Mucosa of rectum (tissue), 2 donors: ENCODE measurements at regions not wholly inside any gene's neighbourhood (a gene's known extent, or its start where the extent isn't known, plus 50 kb on each side); places are given as distances from the start of the nearest gene placed in this dataset.
"Not testable (repeated sequence)": the region's sequence is repeated elsewhere in the genome, so short reads cannot be mapped to it uniquely, and the experiment has no call there.

Source experiments
- H3K27ac ChIP-seq, 2 donors: one replicate each; pipeline ENCODE4 v1.7.0; 2013; ENCODE audit warnings: inconsistent platforms in 2 of 2, low read depth in 2 of 2, low read length in 2 of 2
- H3K27me3 ChIP-seq, 2 donors: one replicate each; pipeline ENCODE4 v1.7.0; 2013; ENCODE audit warnings: low read length in 2 of 2; ENCODE audit not compliant: control insufficient read depth in 2 of 2, insufficient read depth in 2 of 2
- H3K36me3 ChIP-seq, 2 donors: one replicate each; pipeline ENCODE4 v1.7.0; 2013; ENCODE audit warnings: low read length in 2 of 2; ENCODE audit not compliant: control insufficient read depth in 2 of 2, insufficient read depth in 2 of 2
- H3K4me1 ChIP-seq, 2 donors: one replicate each; pipeline ENCODE4 v1.7.0; 2013; ENCODE audit warnings: low read length in 2 of 2, mild to moderate bottlenecking in 1 of 2; ENCODE audit not compliant: control insufficient read depth in 2 of 2, insufficient read depth in 2 of 2
- H3K4me3 ChIP-seq, 2 donors: one replicate each; pipeline ENCODE4 v1.7.0; 2013; ENCODE audit warnings: low read length in 2 of 2
- H3K9ac ChIP-seq, 2 donors: one replicate each; pipeline ENCODE4 v1.7.0; 2013; ENCODE audit warnings: low read length in 2 of 2, low read depth in 1 of 2, mild to moderate bottlenecking in 1 of 2
- H3K9me3 ChIP-seq, 2 donors: one replicate each; pipeline ENCODE4 v1.7.0; 2013; ENCODE audit warnings: low read length in 2 of 2; ENCODE audit not compliant: control insufficient read depth in 2 of 2
- donor health status: healthy.
- donor health status: Normal muscosa, but diverticular disease.

DNA sequence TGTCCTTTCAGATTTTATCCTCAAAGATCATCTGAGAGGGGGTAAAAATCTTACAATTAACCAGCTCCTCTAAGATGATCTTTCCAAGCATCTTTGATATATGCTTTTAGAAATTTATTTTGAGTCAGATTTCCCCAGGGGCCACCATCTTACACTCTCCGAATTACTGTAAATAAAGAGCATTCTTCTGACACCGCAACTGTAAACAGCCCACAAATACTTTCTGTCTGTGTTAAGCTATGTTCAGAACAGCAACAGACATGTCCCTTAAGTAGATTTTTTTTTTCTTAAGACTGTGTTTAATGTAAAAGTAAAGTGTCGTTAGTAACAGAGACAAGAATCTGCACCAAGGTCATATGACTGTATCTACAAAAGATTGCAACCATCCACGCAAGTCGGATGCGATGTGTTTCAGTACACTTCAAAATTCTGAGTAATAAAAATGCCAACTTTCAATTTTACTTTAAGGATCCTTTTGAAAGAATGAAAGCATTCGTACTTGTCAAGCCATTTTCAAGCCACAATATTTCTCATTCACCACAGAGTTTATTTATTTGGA is 159.0 kb upstream of the KCNH8 start:
- Histone ChIP-seq H3K36me3 (no peaks in the 10 kb centered on the region), H3K9ac (no peak overlapping the region), H3K4me3 (no peak overlapping the region), H3K27me3 (no peaks in the 10 kb centered on the region), H3K27ac (no peak overlapping the region), H3K9me3 (no peaks in the 10 kb centered on the region), H3K4me1 (no peaks in the 10 kb centered on the region)

DNA sequence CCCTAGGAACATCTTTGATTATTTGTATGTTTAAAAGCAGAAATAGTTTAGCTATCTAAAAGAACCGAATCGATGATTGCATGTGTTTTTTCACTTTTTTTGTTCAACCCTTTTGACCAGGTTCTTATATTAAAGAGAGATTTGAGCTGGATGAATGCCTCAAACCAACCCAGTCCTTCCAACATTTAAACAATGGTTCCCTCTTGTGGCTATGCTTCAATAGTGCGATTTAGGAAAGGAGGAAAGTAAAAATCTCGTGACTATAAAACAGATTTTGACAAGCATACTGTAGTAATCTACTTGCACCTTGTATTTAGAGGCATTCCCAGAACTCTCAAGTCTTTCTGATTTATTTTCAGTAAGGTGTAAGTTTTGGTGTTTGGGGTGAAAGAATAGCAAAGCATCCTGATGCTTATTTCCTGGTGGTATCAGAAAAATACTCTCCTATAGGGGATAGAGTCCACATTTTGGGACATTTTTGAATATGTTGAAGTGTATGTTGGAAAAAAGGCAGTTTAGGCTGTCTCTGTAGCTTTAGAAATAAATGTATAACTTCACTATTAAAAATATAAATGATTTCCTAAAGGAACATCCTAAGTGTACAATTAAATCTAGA is 159.6 kb upstream of the KCNH8 start:
- H3K27ac ChIP-seq = no peak overlapping the region
- no peaks in the 10 kb centered on the region for H3K4me1 ChIP-seq
- H3K36me3 ChIP-seq = no peaks in the 10 kb centered on the region

DNA sequence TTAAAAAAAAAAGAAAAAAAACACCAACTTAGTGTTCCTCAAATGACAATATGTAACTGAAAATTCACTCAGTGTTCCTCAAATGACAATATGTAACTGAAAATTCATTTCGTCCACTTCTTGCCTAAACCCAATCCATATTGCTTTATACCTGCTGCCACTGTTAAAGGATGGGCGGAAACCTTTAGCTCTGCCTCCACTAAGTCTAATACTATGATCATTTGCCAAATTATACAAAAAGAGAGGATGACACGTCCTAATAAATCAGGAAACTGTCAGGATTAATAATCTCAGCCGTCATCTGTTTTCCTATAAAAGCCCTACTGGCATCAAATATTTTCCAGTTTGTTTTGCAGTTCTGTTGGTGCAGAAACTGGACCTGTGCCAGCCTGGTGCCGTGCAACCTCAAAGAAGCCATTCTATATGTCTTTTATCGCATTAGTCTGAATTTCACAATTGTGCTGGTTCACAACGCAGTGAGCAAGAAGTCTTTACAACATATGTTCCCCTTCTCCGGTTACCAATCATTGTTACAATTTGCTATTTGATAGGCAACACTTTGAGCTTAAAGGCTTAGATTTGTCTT is 160.4 kb upstream of the KCNH8 start:
- H3K36me3 ChIP-seq = no peaks in the 10 kb centered on the region
- H3K9ac ChIP-seq = no peak overlapping the region
- H3K4me1 ChIP-seq = no peaks in the 10 kb centered on the region
- H3K27ac ChIP-seq = no peak overlapping the region
- H3K4me3 ChIP-seq = no peak overlapping the region
- no peaks in the 10 kb centered on the region for H3K9me3 ChIP-seq
- H3K27me3 ChIP-seq = no peaks in the 10 kb centered on the region

More for the DNA sequence above, 159.6 kb upstream of the KCNH8 start:
- H3K27me3 ChIP-seq = no peaks in the 10 kb centered on the region
- no peak overlapping the region for H3K9ac ChIP-seq
- H3K4me3 ChIP-seq = no peak overlapping the region
- no peaks in the 10 kb centered on the region for H3K9me3 ChIP-seq

DNA sequence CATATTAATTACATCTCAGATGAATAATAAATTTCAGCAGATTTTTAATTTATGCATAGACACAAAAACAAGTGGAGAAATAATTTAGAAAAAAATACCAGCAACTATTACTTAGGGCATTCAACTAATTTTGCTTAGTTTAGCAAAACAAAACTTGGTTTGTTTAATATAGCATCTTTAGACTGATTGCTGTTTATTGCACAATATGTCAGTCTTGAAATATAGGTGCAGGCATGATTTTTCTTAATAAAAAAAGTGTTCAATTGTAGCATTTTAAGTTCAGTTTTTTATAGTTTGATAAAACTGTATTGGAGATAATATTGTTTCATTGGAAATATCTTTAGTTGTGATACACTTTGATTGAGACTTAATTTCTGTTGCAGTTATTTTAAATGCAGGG is 161.2 kb upstream of the KCNH8 start:
- no peak overlapping the region for H3K27ac ChIP-seq
- no peaks in the 10 kb centered on the region for H3K27me3 ChIP-seq
- no peak overlapping the region for H3K4me3 ChIP-seq
- no peaks in the 10 kb centered on the region for H3K36me3 ChIP-seq
- no peaks in the 10 kb centered on the region for H3K4me1 ChIP-seq
- no peaks in the 10 kb centered on the region for H3K9me3 ChIP-seq
- H3K9ac ChIP-seq = no peak overlapping the region

DNA sequence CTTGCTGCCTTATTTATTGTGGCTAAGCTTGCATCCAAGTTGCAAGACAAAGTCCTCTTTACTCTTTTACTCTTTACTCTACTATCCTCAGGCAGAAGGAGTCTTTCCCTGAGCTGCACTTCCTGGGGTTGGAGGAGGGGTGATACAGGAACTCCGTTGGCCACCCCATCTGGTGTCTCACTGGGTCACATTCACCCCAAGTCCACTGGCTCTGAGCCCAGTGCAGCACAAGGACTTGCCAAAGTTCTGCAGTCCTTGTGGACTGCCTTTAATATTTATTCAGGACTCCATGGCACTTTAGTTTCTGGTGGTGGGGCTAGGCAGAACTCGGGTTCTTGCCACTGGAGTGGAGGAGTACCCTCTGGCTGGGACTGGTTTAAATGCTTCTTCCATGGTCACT is 165.4 kb upstream of the KCNH8 start:
- Histone ChIP-seq H3K27ac (no peak overlapping the region), H3K27me3 (no peaks in the 10 kb centered on the region), H3K9me3 (no peaks in the 10 kb centered on the region), H3K9ac (no peak overlapping the region), H3K36me3 (no peaks in the 10 kb centered on the region), H3K4me3 (no peak overlapping the region), H3K4me1 (no peaks in the 10 kb centered on the region)

DNA sequence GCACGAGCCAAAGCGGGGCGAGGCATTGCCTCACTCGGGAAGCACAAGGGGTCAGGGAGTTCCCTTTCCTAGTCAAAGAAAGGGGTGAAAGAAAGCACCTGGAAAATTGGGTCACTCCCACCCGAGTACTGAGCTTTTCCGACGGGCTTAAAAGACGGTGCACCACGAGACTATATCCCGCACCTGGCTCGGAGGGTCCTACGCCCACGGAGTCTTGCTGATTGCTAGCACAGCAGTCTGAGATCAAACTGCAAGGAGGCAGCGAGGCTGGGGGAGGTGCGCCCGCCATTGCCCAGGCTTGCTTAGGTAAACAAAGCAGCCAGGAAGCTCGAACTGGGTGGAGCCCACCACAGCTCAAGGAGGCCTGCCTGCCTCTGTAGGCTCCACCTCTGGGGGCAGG is 172.2 kb upstream of the KCNH8 start:
- H3K4me1 ChIP-seq, H3K9me3 ChIP-seq, H3K9ac ChIP-seq: not testable (repeated sequence)

DNA sequence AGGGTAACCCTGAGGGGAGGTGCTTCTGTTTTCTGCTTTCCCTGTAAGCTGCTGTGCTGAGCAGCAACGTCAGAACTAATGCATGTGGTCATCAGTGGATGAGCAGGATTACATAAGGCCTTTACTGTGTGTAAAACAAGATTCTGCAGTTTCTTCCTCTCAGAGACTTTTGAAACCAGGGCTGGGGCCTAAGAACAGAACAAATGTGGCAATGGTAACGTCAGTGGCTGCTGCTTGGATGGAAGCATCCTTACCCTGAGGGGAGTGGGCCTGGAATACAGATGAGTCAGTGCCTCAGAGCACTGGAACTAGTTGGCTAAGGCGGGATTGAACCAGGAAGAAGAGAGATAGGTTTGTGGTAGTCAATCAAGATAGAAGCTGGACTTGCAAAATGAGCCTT is 180.2 kb upstream of the KCNH8 start:
- H3K36me3 ChIP-seq = no peaks in the 10 kb centered on the region
- H3K4me1 ChIP-seq = no peaks in the 10 kb centered on the region
- no peak overlapping the region for H3K27ac ChIP-seq
- no peaks in the 10 kb centered on the region for H3K9me3 ChIP-seq
- H3K27me3 ChIP-seq = no peaks in the 10 kb centered on the region
- H3K9ac ChIP-seq = no peak overlapping the region
- no peak overlapping the region for H3K4me3 ChIP-seq

More for the DNA sequence above, 172.2 kb upstream of the KCNH8 start:
- H3K4me3 ChIP-seq, H3K27ac ChIP-seq, H3K36me3 ChIP-seq, H3K27me3 ChIP-seq: not testable (repeated sequence)

DNA sequence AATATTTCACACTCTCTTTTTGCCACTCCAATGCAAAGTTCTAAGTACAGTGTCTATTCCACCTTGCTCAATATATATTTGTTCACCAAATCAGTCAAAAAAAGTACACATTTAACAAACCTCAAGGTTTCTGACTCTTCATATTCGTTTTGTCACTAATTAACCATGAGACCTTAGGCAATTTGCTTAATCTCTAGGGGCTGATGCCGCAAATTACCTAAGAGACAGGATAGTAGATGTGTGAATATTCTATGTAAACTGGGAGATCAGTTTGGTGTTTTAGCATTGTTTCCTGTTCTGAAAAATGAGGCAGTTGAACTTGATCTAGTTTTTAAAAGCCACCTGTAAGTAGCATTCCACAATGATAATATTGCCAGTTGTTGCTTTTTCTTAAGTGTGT is 182.5 kb upstream of the KCNH8 start:
- Histone ChIP-seq H3K27ac (no peak overlapping the region), H3K36me3 (no peaks in the 10 kb centered on the region), H3K27me3 (no peaks in the 10 kb centered on the region), H3K4me1 (no peaks in the 10 kb centered on the region), H3K9ac (no peak overlapping the region), H3K9me3 (no peaks in the 10 kb centered on the region), H3K4me3 (no peak overlapping the region)

DNA sequence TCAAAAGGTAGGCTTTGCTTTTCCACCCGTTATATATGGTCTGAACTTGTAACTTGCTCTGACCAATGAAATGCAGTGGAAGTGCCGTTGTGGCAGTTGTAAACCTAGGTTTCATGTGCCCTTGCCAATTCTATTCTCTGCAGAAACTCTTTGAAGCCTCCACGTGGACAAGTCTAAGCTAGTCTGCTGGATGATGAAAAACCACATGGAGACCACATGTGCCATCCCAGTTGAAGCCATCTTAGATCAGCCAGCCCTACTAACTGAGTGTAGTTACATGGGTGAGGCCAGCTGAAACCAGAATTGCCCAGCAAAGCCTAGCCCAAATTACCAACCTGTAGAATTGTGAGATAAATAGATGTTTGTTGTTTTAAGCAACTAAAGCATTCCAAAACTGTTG is 183.7 kb upstream of the KCNH8 start:
- Histone ChIP-seq H3K4me3 (no peak overlapping the region), H3K27me3 (no peaks in the 10 kb centered on the region), H3K4me1 (no peaks in the 10 kb centered on the region), H3K27ac (no peak overlapping the region), H3K36me3 (no peaks in the 10 kb centered on the region), H3K9ac (no peak overlapping the region), H3K9me3 (no peaks in the 10 kb centered on the region)

DNA sequence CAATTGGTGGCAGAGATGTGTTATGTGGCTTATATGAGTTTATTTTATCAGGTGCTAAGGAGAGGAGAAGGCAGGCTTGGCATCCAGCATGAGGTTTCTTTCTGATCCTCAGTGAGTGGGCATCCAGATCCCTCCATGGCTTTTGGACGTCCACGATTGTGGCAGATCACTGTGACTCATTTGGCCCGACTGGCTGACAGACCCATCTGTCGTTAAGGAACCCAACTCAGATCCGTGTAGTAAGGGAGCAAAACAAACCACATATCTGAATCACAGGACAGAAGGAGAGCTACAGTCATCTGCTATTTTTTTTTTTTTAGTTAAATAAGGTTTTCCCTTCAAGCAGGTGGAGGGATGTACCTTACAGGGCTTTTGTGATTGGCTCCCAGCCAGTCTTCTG is 197.0 kb upstream of the KCNH8 start:
- Histone ChIP-seq H3K27ac (no peak overlapping the region), H3K9ac (no peak overlapping the region), H3K4me1 (no peaks in the 10 kb centered on the region), H3K9me3 (no peaks in the 10 kb centered on the region), H3K27me3 (no peaks in the 10 kb centered on the region), H3K36me3 (no peaks in the 10 kb centered on the region), H3K4me3 (no peak overlapping the region)
